ENCODE measurements at regions not wholly inside any gene's neighbourhood (a gene's known extent, or its start where the extent isn't known, plus 50 kb on each side); places are given as distances from the start of the nearest gene placed in this dataset.

- in situ Hi-C loops (cut with HindIII; ENCODE audit: low pct_unique_long_range_greater_than_20kb, low sequenced_read_pairs), result no loop called here
- DNase-seq (ENCODE audit: low read depth, low spot score), result no peak
These were observed 111.3 kb upstream of the FST start for GRCh38 chr5:53368966-53369605.

GRCh38 chr5:53369681-53370080 lies 110.7 kb upstream of the FST start:
- no peak for DNase-seq (ENCODE audit: low read depth, low spot score)
- in situ Hi-C loops (cut with HindIII; ENCODE audit: low pct_unique_long_range_greater_than_20kb, low sequenced_read_pairs), result no loop called here

GRCh38 chr5:53373451-53374158 lies 106.8 kb upstream of the FST start:
- in situ Hi-C loops (cut with HindIII; ENCODE audit: low pct_unique_long_range_greater_than_20kb, low sequenced_read_pairs), result no loop called here

GRCh38 chr5:53376853-53377252 lies 103.6 kb upstream of the FST start:
- in situ Hi-C loops (cut with HindIII; ENCODE audit: low pct_unique_long_range_greater_than_20kb, low sequenced_read_pairs), result no loop called here
- DNase-seq (ENCODE audit: low read depth, low spot score), result no peak

More at GRCh38 chr5:53373451-53374158, 106.8 kb upstream of the FST start:
- DNase-seq (ENCODE audit: low read depth, low spot score), result peak; percentile 8

GRCh38 chr5:53378190-53378589 lies 102.2 kb upstream of the FST start:
- in situ Hi-C loops (cut with HindIII; ENCODE audit: low pct_unique_long_range_greater_than_20kb, low sequenced_read_pairs), result no loop called here
- DNase-seq (ENCODE audit: low read depth, low spot score), result no peak

GRCh38 chr5:53378590-53379247 lies 101.7 kb upstream of the FST start:
- in situ Hi-C loops (cut with HindIII; ENCODE audit: low pct_unique_long_range_greater_than_20kb, low sequenced_read_pairs), result no loop called here
- DNase-seq (ENCODE audit: low read depth, low spot score), result no peak

- in situ Hi-C loops (cut with HindIII; ENCODE audit: low pct_unique_long_range_greater_than_20kb, low sequenced_read_pairs), result no loop called here
- DNase-seq (ENCODE audit: low read depth, low spot score), result no peak
These were observed 94.1 kb upstream of the FST start for GRCh38 chr5:53386341-53386740.

- in situ Hi-C loops (cut with HindIII; ENCODE audit: low pct_unique_long_range_greater_than_20kb, low sequenced_read_pairs), result no loop called here
These were observed 91.3 kb upstream of the FST start for GRCh38 chr5:53389093-53389492.

GRCh38 chr5:53392073-53392472 lies 88.4 kb upstream of the FST start:
- in situ Hi-C loops (cut with HindIII; ENCODE audit: low pct_unique_long_range_greater_than_20kb, low sequenced_read_pairs), result no loop called here
- DNase-seq (ENCODE audit: low read depth, low spot score), result no peak

More at GRCh38 chr5:53389093-53389492, 91.3 kb upstream of the FST start:
- DNase-seq (ENCODE audit: low read depth, low spot score), result no peak

GRCh38 chr5:53394808-53395207 lies 85.6 kb upstream of the FST start:
- DNase-seq (ENCODE audit: low read depth, low spot score), result no peak
- in situ Hi-C loops (cut with HindIII; ENCODE audit: low pct_unique_long_range_greater_than_20kb, low sequenced_read_pairs), result no loop called here

- in situ Hi-C loops (cut with HindIII; ENCODE audit: low pct_unique_long_range_greater_than_20kb, low sequenced_read_pairs), result no loop called here
- DNase-seq (ENCODE audit: low read depth, low spot score), result no peak
These were observed 83.2 kb upstream of the FST start for GRCh38 chr5:53397141-53397757.

GRCh38 chr5:53397845-53398244 lies 82.6 kb upstream of the FST start:
- in situ Hi-C loops (cut with HindIII; ENCODE audit: low pct_unique_long_range_greater_than_20kb, low sequenced_read_pairs), result no loop called here
- DNase-seq (ENCODE audit: low read depth, low spot score), result no peak

- DNase-seq (ENCODE audit: low read depth, low spot score), result no peak
- in situ Hi-C loops (cut with HindIII; ENCODE audit: low pct_unique_long_range_greater_than_20kb, low sequenced_read_pairs), result no loop called here
These were observed 80.3 kb upstream of the FST start for GRCh38 chr5:53399926-53400697.

- in situ Hi-C loops (cut with HindIII; ENCODE audit: low pct_unique_long_range_greater_than_20kb, low sequenced_read_pairs), result no loop called here
- no peak for DNase-seq (ENCODE audit: low read depth, low spot score)
These were observed 77.1 kb upstream of the FST start for GRCh38 chr5:53403291-53403690.

GRCh38 chr5:53403758-53404157 lies 76.7 kb upstream of the FST start:
- DNase-seq (ENCODE audit: low read depth, low spot score), result no peak
- in situ Hi-C loops (cut with HindIII; ENCODE audit: low pct_unique_long_range_greater_than_20kb, low sequenced_read_pairs), result no loop called here

- DNase-seq (ENCODE audit: low read depth, low spot score), result no peak
- in situ Hi-C loops (cut with HindIII; ENCODE audit: low pct_unique_long_range_greater_than_20kb, low sequenced_read_pairs), result no loop called here
These were observed 75.0 kb upstream of the FST start for GRCh38 chr5:53405396-53405795.

- peak; percentile 51 for DNase-seq (ENCODE audit: low read depth, low spot score)
- in situ Hi-C loops (cut with HindIII; ENCODE audit: low pct_unique_long_range_greater_than_20kb, low sequenced_read_pairs), result no loop called here
These were observed 73.7 kb upstream of the FST start for GRCh38 chr5:53406630-53407316.

Measured in SK-MEL-5 (cell line).